ENCODE measurements at regions not wholly inside any gene's neighbourhood (a gene's known extent, or its start where the extent isn't known, plus 50 kb on each side); places are given as distances from the start of the nearest gene placed in this dataset.
A peak's percentile ranks its signal among the peaks of the same experiment; 100 is the strongest.

DNA sequence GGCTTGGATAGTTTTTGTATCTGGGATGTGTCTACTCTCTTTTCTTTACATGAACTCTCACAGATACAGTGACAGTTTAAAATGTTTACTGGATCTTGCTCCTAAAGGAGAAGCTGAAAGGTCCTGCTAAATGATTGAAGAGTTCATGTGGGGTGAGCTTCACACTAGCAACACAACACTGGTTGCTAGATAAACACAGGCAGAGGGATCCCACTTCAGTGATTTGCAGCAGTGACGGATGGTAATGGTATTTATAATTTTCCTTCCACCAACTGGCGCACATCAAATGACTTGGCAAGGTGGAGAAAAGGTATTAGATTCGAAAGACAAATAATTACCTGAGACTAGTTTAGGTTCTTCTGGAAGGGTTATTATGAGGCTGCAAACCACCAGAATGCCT, 270.2 kb downstream of the TBX15 start:
- DNase-seq: no peak

DNA sequence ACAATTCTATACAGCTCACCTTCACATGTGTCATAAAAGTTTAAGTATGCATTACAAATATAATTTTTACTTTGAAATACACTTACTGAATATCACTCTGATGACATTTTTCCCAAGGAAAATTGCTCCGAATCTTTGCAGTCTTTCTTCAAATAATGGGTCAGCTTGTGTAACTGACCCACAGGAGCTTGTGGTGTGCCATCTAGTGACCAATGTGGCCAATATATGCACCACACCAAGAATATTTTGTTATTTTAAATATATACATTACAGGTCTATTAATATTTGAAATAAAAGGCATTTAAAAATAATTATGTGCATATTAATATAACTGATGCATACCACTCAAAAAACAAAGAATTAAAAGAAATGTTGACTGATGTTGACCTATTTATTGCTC, 271.4 kb downstream of the TBX15 start:
- DNase-seq: no peak

DNA sequence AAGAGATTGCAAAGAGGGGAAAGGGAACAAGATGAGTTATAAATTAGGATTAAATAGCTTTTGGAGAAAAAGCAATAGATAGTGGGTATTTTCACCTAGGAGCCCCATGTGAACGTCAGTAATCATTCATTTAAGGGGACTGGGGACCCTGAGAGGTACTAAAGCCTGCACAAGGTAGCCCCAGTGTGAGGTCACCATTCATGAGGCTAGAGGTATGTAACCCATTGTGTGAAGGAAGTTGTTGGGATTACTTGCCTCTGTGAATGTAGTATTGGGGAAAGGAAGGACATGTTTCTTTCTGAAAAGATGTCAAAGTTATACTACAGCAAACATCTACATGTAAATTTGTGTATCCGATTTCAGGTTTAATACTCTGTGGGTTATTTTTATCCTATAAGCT, 276.8 kb downstream of the TBX15 start:
- no peak for DNase-seq

DNA sequence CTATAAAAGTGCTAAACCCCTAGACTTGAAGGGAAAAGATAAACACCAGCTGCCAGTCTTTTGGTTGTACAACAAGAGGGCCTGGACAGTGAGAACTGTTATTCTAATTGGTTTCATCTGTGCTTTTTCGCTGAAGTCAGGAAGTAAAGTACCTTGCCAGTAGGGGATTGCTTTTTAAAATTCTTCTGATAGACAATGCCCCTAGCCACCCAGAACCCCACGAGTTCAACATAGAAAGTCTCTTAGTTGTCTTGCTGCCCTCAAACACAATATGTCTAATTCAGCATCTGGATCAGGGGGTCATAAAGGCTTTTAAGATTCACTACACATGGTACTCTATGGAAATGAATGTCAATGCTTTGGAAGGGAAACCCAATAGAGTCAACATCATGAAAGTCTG, 289.2 kb downstream of the TBX15 start:
- no peak for DNase-seq

DNA sequence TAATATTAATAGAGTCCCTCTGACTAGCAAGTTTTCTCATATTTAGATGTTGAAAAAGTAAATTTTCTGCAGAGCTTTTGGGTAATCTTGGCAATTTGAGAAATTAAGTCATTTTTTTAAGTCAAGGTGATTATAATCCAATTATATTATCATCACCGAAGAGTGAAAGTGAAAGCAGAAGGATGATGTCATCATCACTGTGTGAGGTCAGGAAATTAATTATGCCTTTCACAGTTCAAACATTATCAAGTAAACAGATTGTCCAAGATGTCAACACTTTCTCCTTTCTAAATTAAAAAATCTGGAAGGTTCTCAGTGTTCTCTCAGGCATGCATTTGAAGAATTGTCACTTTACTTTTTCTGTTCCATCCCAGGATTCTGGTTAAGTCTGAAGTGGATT, 296.0 kb downstream of the TBX15 start:
- DNase-seq: no peak

DNA sequence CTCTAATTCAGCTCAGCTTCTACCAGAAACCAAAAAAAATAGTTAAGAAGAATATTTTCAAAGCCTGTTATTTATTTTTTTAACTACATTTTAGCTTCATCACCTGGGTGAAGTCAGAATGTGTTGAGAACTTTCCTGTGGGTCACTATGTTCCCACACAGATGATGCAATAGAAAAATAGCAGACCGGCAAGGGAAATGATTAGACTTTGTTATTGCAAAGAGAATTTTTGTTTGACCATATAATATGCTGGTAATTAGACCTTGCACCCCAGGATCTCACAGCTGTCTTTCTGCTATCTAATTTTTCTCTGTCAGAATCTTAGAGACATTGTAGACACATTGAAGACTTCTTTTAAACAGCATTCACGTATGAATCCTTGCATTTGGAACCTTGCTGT, 299.3 kb downstream of the TBX15 start:
- DNase-seq: no peak

DNA sequence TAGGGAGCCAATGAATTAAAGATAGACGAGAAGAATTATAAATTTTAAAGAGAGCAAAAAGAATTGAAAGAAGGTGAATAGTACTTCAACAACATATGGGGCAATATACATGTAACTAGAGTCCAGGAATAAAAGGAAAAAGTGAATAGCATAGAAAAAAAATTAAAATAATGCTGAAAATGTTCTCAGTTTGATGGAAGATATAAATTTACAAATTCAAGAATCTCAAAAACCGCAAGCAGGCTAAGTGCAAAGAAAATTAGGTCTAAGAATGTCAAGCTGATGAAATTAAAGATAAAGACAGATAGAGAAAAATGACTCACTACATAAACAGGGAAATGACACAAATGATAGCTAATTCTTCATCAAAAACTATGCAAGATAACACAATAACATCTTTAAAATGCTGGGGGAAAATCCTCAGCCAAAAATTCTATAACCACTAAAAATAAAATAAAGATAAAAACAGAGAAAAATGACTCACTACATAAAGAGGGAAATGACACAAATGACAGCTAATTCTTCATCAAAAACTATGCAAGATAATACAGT, 326.3 kb downstream of the TBX15 start:
- no peak for DNase-seq

DNA sequence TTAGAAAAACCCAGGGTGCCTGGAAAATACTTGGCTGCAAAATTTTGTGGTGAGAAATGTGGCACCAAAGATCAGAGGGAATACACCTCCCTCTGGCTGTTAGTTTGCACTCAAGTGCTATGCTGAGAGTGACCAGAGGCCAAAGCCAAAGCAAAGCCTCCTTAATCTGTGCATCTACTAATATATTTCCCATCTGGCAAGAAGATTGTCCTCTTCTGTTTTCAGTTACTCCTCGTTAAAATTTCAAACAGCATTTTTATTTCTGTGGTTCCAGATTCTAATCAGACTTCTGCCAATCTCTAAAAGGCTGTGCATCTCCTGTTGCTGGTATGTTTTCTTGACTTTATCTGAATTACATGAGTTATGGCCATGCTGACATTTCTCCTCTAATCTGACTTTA, 327.4 kb downstream of the TBX15 start:
- DNase-seq: no peak

DNA sequence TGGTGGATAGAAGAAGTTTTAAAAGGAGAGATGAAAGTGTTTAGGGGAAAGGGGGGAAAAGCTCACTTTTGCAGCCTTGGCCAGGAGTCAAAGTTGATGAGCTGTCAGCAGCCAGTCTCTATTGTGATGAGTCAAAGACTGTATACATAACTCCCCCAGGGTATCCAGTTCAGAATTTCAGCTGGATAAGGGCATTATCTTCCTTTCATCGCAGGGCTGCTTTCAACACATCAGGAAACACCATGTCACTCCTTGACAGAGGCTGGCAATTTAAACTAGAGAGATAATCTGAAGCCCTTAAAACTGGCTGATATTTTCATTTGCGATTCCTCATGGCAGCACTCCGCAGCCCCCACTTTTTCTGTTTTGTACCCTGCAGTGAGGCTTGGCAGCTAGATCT, 328.5 kb downstream of the TBX15 start:
- DNase-seq: no peak

DNA sequence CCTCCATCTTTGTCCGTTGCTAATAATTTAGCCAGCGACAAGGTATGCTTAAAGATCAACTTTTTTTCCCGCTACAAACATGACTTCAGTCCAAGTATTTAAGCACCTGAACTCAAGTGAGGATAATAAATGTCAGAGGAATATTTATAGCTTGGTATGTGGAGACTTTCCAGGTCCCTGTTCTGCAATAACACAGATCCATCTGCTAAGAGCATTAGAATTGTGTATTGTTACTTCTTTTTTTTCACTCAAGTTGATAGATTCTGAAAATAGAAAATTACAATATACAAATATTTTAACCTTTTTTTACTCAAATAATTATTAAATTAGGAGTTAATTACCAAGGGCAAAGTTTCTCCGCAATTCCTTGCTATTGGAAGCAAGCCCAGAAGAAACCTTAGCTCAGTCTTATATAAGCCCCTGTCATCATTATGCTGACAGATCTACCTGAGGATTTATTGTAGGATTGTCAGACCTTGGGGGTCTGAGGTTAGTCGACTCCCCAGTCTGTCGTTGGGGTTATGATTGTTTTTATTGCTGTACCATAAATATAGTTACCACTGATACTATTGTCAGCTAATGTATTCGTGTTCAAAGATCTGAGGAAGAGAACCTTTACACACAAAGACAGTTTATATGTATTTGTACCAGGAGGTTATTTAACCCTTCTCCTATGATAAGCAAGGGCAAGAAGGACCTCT, 337.9 kb downstream of the TBX15 start:
- DNase-seq: no peak

DNA sequence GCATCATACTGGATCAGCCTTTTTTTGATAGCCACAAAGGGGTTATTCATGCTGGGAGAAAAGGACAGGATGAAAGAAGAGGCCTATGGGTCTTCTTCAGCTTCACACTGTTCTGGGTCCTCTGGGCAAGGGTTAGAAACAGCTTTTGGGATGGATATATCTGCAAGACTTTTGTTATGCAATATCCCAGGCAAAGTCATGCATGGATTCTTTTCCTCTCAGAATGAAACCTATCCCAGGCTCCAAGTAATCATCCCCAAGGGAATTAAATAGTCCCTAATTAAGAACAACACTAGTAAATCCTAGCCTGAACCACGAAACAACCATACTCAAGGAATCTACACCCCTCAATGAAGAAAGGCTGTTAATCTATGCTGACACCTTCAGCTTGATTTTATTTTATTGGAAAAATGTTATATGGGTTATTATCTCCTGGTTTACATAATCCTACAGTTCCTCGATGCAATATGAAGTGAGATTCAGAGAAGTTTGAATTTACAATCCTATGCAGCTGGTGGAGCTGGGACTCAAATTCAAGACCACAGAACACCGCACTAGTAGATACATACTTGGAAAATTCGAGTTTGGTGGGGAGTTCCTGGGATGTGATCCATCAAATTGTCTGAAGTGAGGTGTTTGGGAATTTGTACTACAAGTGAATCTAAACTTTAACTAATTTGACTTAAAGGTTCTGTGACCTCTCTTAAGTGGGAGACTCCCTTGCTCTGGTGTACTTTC, 338.6 kb downstream of the TBX15 start:
- DNase-seq: peak; percentile 1

DNA sequence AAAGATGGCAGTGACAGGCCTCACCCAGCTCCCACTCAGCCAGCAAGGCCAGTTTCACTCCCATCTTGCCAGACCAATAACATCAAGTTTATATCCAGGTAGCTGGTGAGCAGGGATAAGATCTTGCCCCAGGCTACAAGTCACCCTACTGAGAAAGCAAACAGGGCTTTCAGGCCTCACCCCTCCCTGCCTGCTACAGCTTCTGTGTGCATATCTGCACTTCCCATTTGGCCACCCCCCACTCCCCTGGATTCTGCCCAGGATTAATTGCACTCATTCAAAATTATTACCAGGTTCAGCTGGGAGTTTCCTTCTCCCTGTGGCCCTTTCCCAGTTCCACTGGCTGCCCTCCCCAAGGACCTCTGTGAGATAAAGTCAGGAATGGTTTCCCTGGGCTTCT, 352.1 kb downstream of the TBX15 start:
- DNase-seq: no peak

DNA sequence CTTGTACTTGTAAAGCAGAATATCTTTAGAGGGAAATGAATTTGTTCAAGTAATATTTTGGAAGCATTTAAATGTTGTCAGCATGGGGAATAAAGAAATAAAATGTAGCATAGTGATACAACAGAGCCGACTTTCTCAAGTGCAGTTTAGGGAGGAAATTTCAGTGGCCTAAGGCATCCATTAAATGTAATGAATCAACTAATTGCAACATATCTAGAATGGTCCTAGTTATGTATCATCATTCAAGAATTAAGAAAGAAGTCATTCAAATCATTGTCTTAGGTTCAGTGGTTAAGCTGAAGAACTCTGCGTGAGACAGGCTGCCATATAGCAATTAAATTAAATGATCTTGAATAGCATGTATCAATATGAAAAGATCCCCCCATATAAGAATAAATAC, 360.7 kb downstream of the TBX15 start:
- no peak for DNase-seq

DNA sequence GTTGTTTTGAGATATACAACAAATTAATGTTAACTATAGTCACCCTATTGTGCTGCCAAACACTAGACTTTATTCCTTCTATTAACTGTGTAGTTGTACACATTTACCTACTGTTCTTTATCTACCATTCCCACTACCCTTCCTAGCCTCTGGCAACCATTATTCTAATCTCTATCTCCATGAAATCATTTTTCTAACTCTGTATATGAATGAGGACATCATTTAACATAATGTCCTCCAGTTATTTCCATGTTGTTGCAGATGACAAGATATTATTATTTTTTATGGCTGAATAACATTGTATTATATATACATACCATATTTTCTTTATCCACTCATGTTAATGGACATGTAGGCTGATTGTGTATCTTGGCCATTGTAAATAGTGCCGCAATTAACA, 366.3 kb downstream of the TBX15 start:
- DNase-seq: no peak

DNA sequence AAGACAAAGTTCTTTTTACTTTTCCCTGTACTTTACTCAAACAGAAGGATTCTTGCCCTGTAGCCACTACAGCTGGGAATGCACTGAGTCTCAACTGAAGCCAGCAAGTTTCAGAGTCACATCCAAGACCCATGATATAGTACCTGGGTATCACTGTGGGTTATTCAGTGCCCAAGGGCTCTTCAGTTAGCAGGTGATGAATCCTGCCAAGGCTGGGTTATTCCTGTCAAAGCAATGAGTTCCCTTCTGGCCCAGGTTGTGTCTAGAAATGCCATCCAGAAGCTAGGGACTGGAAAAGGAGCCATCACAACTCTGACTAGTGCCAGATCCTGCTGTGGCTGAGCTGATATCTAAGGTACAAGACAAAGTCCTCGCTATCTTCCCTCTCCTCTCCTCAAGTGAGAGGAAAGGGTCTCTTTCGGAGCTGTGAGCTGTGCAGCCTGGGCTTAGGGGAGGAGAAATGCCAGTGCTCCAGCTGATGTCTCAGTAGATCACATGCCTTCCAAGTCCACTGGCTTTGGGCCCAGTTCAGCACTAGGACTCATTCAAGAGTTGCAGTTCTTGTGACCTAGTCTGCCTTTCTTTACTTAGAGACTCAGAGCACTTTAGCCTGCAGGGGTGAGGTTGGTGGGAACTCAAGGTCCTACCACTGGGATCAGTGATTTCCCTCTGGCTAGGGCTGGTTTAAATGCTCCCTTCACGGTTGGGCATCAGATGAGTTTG, 369.4 kb downstream of the TBX15 start:
- no peak for DNase-seq

DNA sequence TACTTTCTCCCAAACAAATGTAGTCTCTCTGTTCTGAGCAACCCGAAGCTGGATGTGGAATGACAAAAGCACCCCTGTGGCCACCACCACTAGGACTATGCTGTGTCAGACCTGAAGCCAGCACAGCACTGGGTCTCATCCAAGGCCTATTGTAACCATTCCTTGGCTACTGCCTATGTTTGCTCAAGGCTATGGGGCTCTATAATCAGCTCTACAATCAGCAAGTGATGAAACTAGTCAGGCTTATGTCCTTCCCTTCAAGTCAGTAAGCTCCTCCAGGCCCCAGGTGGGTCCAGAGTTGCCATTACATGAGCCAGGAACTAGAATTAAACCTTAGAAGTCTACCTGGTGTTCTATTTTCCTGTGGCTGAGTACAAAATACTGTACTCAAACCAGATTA, 370.2 kb downstream of the TBX15 start:
- no peak for DNase-seq

DNA sequence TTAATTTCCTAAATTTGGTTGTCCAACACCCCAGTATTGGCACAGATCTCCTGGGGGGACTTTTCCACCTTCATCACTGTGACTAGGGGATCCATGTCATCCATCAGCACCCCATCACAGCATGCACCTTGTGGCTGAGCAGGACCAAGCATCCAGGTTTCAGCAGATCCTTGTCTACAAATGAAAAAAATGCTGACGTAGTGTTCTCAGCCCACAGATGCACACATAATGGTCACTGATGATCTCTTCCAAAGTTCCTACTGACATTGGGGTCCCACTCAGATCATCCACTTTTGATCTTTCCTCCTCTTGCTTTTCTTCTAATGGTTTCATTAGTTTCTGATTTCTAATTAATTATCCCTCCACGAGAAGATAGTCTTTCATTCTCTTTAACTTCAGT, 373.1 kb downstream of the TBX15 start:
- no peak for DNase-seq

DNA sequence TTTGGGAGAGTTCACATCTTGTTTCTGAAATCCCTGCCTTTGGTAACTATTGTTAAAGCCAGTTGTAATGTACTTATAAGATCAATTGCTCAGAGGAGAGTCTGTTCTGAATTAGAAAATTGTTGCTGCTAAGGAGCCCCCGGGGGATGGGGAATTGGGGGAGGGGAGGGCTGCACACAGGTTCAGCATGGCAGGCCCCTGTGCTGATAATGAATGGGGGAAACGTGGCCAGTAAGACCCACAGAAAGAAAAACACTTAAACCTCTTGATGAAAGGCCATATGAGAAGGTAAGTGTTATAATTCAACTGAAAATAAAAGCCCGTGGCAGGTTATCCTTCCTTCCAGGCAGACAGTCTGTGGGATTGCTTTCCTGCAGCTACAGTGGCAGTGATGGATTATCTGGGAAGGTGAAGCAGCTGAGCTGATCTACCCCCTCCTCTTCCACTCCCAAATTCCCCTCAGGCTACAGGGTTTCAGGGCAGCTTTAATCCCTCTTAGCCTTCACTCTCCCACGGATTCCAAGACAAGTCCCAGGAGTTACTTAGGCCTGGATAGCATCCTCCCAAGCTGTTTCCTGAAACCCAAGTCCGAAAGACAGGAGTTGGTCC, 398.8 kb downstream of the TBX15 start:
- no peak for DNase-seq

DNA sequence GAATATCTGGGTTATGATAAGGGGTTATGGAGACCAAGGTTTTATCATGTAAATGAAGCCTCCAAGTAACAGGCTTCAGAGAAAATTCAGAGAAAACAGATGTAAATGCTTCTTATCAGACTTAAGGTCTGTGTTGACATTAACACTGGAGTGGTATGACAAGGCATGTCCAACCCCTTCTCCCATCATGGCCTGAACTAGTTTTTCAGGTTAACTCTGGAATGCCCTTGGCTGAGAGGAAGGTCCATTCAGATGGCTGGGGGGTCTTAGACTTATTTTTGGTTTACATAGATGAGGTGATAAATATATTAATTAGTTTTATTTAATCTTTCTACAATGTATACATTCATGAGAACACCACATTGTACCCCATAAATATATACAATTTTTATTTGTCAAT, 399.6 kb downstream of the TBX15 start:
- no peak for DNase-seq

DNA sequence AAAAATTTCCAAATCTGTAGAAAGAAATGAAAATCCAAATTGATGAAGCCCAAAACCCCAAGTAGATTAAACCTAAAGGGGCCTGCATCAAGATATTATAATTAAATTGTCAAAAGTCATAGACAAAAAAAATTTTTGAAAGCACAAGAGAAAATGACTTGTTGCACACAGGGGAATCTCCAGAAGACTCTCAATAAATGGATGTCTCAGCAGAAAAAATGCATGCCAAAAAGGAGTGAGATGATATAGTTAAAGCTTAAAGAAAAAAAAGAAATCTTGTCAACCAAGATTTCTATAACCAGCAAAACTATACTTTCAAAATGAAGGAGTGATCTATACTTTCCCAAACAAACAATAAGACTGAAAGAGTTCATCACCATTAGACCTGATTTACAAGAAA, 393.2 kb upstream of the SPAG17 start:
- no peak for DNase-seq

DNA sequence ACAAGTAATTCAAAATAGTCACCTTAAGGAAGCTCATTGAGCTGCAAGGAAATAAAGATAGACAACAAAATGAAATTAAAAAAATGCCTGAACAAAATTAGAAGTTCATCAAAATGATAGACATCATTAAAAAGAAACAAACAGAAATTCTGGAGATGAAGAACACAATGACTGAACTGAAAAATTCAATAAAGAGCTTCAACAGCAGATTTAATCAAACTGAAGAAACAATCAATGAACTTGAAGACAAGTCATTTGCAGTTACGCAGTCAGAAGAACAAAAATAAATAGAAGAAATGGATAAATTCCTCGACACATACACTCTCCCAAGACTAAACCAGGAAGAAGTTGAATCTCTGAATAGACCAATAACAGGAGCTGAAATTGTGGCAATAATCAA, 390.0 kb upstream of the SPAG17 start:
- DNase-seq: no peak

DNA sequence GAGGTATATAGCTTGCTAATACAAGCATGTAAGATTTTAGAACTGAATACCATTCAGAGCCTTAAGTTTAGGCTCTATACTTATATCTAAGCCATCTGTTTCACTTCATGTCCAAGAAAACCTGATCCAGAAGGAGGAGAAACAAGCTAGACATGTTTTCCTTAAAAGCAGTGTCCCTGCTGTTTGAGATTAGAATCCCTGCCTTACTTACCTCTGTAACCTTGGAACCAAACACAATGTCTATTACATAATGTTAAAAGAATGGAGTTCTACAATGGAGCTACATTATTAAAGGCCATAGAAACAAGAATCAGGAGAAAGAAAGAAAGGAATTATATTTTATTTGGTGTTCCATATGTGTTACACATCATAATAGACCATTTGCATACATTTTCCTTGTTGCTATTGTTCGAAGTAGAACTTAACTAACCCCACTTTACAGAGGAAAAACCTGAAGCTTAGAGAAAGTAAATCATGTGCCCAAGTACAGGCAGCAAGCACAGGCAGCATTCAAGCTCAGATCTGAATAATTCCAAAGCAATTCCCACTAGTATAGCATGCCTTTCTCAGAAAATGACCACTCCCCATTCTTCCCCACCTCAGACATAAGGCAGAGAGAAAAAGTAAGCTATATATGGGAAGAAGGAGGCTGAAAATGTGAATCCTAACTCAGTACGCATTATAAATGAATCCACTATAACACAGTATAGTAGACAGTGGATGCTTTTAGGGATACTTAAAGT, 380.1 kb upstream of the SPAG17 start:
- no peak for DNase-seq

Data from right kidney (tissue), 1 donor.